ENCODE measurements at regions not wholly inside any gene's neighbourhood (a gene's known extent, or its start where the extent isn't known, plus 50 kb on each side); places are given as distances from the start of the nearest gene placed in this dataset.

- TF ChIP-seq, protein P1, sequence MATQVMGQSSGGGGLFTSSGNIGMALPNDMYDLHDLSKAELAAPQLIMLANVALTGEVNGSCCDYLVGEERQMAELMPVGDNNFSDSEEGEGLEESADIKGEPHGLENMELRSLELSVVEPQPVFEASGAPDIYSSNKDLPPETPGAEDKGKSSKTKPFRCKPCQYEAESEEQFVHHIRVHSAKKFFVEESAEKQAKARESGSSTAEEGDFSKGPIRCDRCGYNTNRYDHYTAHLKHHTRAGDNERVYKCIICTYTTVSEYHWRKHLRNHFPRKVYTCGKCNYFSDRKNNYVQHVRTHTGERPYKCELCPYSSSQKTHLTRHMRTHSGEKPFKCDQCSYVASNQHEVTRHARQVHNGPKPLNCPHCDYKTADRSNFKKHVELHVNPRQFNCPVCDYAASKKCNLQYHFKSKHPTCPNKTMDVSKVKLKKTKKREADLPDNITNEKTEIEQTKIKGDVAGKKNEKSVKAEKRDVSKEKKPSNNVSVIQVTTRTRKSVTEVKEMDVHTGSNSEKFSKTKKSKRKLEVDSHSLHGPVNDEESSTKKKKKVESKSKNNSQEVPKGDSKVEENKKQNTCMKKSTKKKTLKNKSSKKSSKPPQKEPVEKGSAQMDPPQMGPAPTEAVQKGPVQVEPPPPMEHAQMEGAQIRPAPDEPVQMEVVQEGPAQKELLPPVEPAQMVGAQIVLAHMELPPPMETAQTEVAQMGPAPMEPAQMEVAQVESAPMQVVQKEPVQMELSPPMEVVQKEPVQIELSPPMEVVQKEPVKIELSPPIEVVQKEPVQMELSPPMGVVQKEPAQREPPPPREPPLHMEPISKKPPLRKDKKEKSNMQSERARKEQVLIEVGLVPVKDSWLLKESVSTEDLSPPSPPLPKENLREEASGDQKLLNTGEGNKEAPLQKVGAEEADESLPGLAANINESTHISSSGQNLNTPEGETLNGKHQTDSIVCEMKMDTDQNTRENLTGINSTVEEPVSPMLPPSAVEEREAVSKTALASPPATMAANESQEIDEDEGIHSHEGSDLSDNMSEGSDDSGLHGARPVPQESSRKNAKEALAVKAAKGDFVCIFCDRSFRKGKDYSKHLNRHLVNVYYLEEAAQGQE (IDR thresholded peaks at IDR 0.05; ENCODE audit: insufficient read depth in 1 of 2, low read depth in 2 of 2, low read length in 2 of 2): no peak
- no peak for TF ChIP-seq TAF1 (IDR thresholded peaks at IDR 0.05; ENCODE audit: borderline replicate concordance, insufficient read depth, low read length)
Measured at GRCh38 chr4:3880615-3881120, 114.5 kb downstream of the ADRA2C start.

Measured in PFSK-1 (cell line).